K562 (cell line): ENCODE measurements at regions not wholly inside any gene's neighbourhood (a gene's known extent, or its start where the extent isn't known, plus 50 kb on each side); places are given as distances from the start of the nearest gene placed in this dataset.

Source experiments
- TF ChIP-seq, protein P1 (sequence below): fragments of 450-650 bp; IDR thresholded peaks from 2 replicates; pipeline ENCODE4 v1.6.1; 2016; ENCODE audit warnings: mild to moderate bottlenecking, moderate library complexity

GRCh38 chr6:50427267-50427666, 286.1 kb upstream of the TFAP2D start (continued):
- TF ChIP-seq, protein P1, sequence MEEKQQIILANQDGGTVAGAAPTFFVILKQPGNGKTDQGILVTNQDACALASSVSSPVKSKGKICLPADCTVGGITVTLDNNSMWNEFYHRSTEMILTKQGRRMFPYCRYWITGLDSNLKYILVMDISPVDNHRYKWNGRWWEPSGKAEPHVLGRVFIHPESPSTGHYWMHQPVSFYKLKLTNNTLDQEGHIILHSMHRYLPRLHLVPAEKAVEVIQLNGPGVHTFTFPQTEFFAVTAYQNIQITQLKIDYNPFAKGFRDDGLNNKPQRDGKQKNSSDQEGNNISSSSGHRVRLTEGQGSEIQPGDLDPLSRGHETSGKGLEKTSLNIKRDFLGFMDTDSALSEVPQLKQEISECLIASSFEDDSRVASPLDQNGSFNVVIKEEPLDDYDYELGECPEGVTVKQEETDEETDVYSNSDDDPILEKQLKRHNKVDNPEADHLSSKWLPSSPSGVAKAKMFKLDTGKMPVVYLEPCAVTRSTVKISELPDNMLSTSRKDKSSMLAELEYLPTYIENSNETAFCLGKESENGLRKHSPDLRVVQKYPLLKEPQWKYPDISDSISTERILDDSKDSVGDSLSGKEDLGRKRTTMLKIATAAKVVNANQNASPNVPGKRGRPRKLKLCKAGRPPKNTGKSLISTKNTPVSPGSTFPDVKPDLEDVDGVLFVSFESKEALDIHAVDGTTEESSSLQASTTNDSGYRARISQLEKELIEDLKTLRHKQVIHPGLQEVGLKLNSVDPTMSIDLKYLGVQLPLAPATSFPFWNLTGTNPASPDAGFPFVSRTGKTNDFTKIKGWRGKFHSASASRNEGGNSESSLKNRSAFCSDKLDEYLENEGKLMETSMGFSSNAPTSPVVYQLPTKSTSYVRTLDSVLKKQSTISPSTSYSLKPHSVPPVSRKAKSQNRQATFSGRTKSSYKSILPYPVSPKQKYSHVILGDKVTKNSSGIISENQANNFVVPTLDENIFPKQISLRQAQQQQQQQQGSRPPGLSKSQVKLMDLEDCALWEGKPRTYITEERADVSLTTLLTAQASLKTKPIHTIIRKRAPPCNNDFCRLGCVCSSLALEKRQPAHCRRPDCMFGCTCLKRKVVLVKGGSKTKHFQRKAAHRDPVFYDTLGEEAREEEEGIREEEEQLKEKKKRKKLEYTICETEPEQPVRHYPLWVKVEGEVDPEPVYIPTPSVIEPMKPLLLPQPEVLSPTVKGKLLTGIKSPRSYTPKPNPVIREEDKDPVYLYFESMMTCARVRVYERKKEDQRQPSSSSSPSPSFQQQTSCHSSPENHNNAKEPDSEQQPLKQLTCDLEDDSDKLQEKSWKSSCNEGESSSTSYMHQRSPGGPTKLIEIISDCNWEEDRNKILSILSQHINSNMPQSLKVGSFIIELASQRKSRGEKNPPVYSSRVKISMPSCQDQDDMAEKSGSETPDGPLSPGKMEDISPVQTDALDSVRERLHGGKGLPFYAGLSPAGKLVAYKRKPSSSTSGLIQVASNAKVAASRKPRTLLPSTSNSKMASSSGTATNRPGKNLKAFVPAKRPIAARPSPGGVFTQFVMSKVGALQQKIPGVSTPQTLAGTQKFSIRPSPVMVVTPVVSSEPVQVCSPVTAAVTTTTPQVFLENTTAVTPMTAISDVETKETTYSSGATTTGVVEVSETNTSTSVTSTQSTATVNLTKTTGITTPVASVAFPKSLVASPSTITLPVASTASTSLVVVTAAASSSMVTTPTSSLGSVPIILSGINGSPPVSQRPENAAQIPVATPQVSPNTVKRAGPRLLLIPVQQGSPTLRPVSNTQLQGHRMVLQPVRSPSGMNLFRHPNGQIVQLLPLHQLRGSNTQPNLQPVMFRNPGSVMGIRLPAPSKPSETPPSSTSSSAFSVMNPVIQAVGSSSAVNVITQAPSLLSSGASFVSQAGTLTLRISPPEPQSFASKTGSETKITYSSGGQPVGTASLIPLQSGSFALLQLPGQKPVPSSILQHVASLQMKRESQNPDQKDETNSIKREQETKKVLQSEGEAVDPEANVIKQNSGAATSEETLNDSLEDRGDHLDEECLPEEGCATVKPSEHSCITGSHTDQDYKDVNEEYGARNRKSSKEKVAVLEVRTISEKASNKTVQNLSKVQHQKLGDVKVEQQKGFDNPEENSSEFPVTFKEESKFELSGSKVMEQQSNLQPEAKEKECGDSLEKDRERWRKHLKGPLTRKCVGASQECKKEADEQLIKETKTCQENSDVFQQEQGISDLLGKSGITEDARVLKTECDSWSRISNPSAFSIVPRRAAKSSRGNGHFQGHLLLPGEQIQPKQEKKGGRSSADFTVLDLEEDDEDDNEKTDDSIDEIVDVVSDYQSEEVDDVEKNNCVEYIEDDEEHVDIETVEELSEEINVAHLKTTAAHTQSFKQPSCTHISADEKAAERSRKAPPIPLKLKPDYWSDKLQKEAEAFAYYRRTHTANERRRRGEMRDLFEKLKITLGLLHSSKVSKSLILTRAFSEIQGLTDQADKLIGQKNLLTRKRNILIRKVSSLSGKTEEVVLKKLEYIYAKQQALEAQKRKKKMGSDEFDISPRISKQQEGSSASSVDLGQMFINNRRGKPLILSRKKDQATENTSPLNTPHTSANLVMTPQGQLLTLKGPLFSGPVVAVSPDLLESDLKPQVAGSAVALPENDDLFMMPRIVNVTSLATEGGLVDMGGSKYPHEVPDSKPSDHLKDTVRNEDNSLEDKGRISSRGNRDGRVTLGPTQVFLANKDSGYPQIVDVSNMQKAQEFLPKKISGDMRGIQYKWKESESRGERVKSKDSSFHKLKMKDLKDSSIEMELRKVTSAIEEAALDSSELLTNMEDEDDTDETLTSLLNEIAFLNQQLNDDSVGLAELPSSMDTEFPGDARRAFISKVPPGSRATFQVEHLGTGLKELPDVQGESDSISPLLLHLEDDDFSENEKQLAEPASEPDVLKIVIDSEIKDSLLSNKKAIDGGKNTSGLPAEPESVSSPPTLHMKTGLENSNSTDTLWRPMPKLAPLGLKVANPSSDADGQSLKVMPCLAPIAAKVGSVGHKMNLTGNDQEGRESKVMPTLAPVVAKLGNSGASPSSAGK: no peak
